H9 (cell line): ENCODE measurements at regions not wholly inside any gene's neighbourhood (a gene's known extent, or its start where the extent isn't known, plus 50 kb on each side); places are given as distances from the start of the nearest gene placed in this dataset.

Source experiments
- DNase-seq: peaks from one replicate; pipeline ENCODE4 v3.0.0-alpha.2; 2017
- H2AFZ ChIP-seq: one replicate; pipeline ENCODE4 v1.6.1; 2013; ENCODE audit warnings: mild to moderate bottlenecking, low read length, control low read depth, moderate library complexity
- H2AK5ac ChIP-seq: 2 replicates; pipeline ENCODE4 v1.6.1; 2013; ENCODE audit warnings: low read length, control low read depth, mixed read lengths; ENCODE audit not compliant: insufficient read length
- H2BK120ac ChIP-seq: one replicate; pipeline ENCODE4 v1.6.1; 2013; ENCODE audit warnings: low read depth, mild to moderate bottlenecking, low read length, control low read depth, inconsistent platforms; ENCODE audit not compliant: poor library complexity, severe bottlenecking
- H2BK12ac ChIP-seq: 2 replicates; pipeline ENCODE4 v1.6.1; 2013; ENCODE audit warnings: low read length, control low read depth, mixed read lengths, low read depth; ENCODE audit not compliant: insufficient read length
- H2BK15ac ChIP-seq: 2 replicates; pipeline ENCODE4 v1.6.1; 2013; ENCODE audit warnings: low read depth, low read length, control low read depth
- H2BK20ac ChIP-seq: one replicate; pipeline ENCODE4 v1.6.1; 2013; ENCODE audit warnings: low read depth, mild to moderate bottlenecking, low read length, control low read depth, inconsistent platforms; ENCODE audit not compliant: poor library complexity, severe bottlenecking
- H2BK5ac ChIP-seq: 2 replicates; pipeline ENCODE4 v1.6.1; 2013; ENCODE audit warnings: low read length, control low read depth, mixed read lengths; ENCODE audit not compliant: insufficient read length
- H3K14ac ChIP-seq: 2 replicates; pipeline ENCODE4 v1.6.1; 2013; ENCODE audit warnings: low read length, control low read depth; ENCODE audit not compliant: insufficient read depth
- H3K18ac ChIP-seq: 2 replicates; pipeline ENCODE4 v1.6.1; 2013; ENCODE audit warnings: low read depth, mild to moderate bottlenecking, mixed read lengths, low read length, control low read depth; ENCODE audit not compliant: insufficient read length
- H3K23ac ChIP-seq: 2 replicates; pipeline ENCODE4 v1.6.1; 2013; ENCODE audit warnings: low read length, control low read depth, mixed read lengths, low read depth; ENCODE audit not compliant: insufficient read length
- H3K23me2 ChIP-seq: 2 replicates; pipeline ENCODE4 v1.6.1; 2013; ENCODE audit warnings: low read depth, mild to moderate bottlenecking, mixed read lengths, low read length, control low read depth; ENCODE audit not compliant: insufficient read length, poor library complexity, severe bottlenecking
- H3K27ac ChIP-seq: 2 replicates; pipeline ENCODE4 v1.5.1; 2013; ENCODE audit warnings: low read length, control low read depth, mixed read lengths, low read depth; ENCODE audit not compliant: insufficient read length
- H3K27me3 ChIP-seq: 2 replicates; pipeline ENCODE4 v1.6.1; 2013; ENCODE audit warnings: low read length, control low read depth, inconsistent platforms; ENCODE audit not compliant: insufficient read depth
- H3K4ac ChIP-seq: 2 replicates; pipeline ENCODE4 v1.6.1; 2013; ENCODE audit warnings: low read depth, mild to moderate bottlenecking, control low read depth, inconsistent platforms, low read length, moderate library complexity
- H3K4me1 ChIP-seq: 2 replicates; pipeline ENCODE4 v1.6.1; 2013; ENCODE audit warnings: low read length, control low read depth, inconsistent platforms; ENCODE audit not compliant: insufficient read depth
- H3K4me2 ChIP-seq: 2 replicates; pipeline ENCODE4 v1.6.1; 2013; ENCODE audit warnings: low read length, control low read depth, mixed read lengths; ENCODE audit not compliant: insufficient read length, insufficient read depth
- H3K56ac ChIP-seq: 2 replicates; pipeline ENCODE4 v1.6.1; 2013; ENCODE audit warnings: low read depth, mild to moderate bottlenecking, mixed read lengths, low read length, control low read depth; ENCODE audit not compliant: insufficient read length
- H3K79me1 ChIP-seq: 2 replicates; pipeline ENCODE4 v1.6.1; 2013; ENCODE audit warnings: low read depth, mild to moderate bottlenecking, moderate library complexity, low read length, control low read depth, inconsistent platforms; ENCODE audit not compliant: insufficient read depth, poor library complexity, severe bottlenecking
- H3K79me2 ChIP-seq: 2 replicates; pipeline ENCODE4 v1.6.1; 2013; ENCODE audit warnings: low read length, control low read depth, inconsistent platforms; ENCODE audit not compliant: insufficient read depth
- H3K9ac ChIP-seq: 2 replicates; pipeline ENCODE4 v1.6.1; 2013; ENCODE audit warnings: low read length, control low read depth, mixed read lengths; ENCODE audit not compliant: insufficient read length; ENCODE audit errors: extremely low read depth
- H3K9me3 ChIP-seq: one replicate; pipeline ENCODE4 v1.6.1; 2013; ENCODE audit warnings: low read depth, low read length, inconsistent platforms; ENCODE audit not compliant: control insufficient read depth
- H3T11ph ChIP-seq: one replicate; pipeline ENCODE4 v1.6.1; 2013; ENCODE audit warnings: mild to moderate bottlenecking, low read length, control low read depth, inconsistent platforms
- H4K20me1 ChIP-seq: one replicate; pipeline ENCODE4 v1.6.1; 2013; ENCODE audit not compliant: control insufficient read depth, insufficient read length, insufficient read depth
- H4K5ac ChIP-seq: 2 replicates; pipeline ENCODE4 v1.6.1; 2013; ENCODE audit warnings: low read depth, mild to moderate bottlenecking, mixed read lengths, low read length, control low read depth; ENCODE audit not compliant: insufficient read length
- H4K8ac ChIP-seq: replicated peaks from 2 replicates; pipeline ENCODE4 v1.6.1; 2013; ENCODE audit warnings: low read length, control low read depth, mixed read lengths, low read depth; ENCODE audit not compliant: insufficient read length
- H4K91ac ChIP-seq: 2 replicates; pipeline ENCODE4 v1.6.1; 2013; ENCODE audit warnings: low read depth, mild to moderate bottlenecking, moderate library complexity, mixed read lengths, low read length, control low read depth; ENCODE audit not compliant: insufficient read length
- H3K27ac Mint-ChIP-seq, 3 experiments: 2 replicates in 2 of 3; 3 replicates in 1 of 3; pipeline ENCODE4 v1.8.0; 2020 to 2021; ENCODE audit warnings: mixed read lengths in 3 of 3, mild to moderate bottlenecking in 1 of 3, moderate library complexity in 1 of 3
- H3K27me3 Mint-ChIP-seq: 2 replicates; pipeline ENCODE4 v1.8.0; 2021; ENCODE audit warnings: low read depth, mild to moderate bottlenecking, moderate library complexity, mixed read lengths
- H3K36me3 Mint-ChIP-seq, 3 experiments: 2 replicates in 2 of 3; 3 replicates in 1 of 3; pipeline ENCODE4 v1.8.0; 2020 to 2021; ENCODE audit warnings: low read depth in 3 of 3, mixed read lengths in 3 of 3; ENCODE audit not compliant: insufficient read depth in 1 of 3
- H3K4me1 Mint-ChIP-seq, 2 experiments: 2 replicates each; pipeline ENCODE4 v1.8.0; 2020; ENCODE audit warnings: mixed read lengths in 2 of 2
- H3K4me3 Mint-ChIP-seq, 2 experiments: 2 replicates in 1 of 2; 3 replicates in 1 of 2; pipeline ENCODE4 v1.8.0; 2020 to 2021; ENCODE audit warnings: mild to moderate bottlenecking in 2 of 2, mixed read lengths in 2 of 2, moderate library complexity in 1 of 2
- H3K9me3 Mint-ChIP-seq, 2 experiments: 2 replicates in 1 of 2; 3 replicates in 1 of 2; pipeline ENCODE4 v1.8.0; 2020; ENCODE audit warnings: mild to moderate bottlenecking in 2 of 2, mixed read lengths in 2 of 2, moderate library complexity in 1 of 2
- WGBS: extraction: QIAGEN DNeasy Blood & Tissue Kit; methylation state at CpG from one replicate; pipeline ENCODE4 v1.1.7; 2013; ENCODE audit warnings: missing lambda C conversion rate, low lambda C conversion rate, mixed read lengths; ENCODE audit not compliant: insufficient read length; ENCODE audit errors: extremely low coverage; 5-methylcytosine and 5-hydroxymethylcytosine counted together
- TF ChIP-seq, protein P1 (sequence below): fragments of 200-600 bp; sonication (generic); conservative IDR thresholded peaks from 3 replicates; pipeline ENCODE4 v1.8.0; 2021; ENCODE audit warnings: antibody characterized with exemption, mild to moderate bottlenecking

DNA sequence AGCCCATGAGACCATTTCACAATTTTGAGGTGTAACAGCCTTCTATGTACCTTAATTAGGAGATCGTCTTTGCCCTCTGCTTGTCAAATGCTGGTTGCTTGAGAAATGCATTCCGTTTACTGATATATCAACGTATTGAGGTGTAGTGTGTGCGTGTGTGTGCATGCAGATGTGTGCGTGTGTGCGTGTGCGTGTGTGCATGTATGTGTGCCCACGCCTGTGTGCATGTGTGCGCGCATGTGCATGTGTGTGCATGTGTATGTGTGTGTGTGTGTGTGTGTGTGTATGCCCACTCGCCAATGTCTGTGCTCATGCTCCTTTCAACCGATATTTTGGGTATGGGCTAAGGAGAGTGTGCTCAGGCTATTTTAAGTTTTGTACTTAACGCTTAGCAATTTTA, 81.5 kb upstream of the ZFHX3 start:
- no peaks in the 10 kb centered on the region for H3K9me3 ChIP-seq
- no peak overlapping the region for H3T11ph ChIP-seq
- H4K20me1 ChIP-seq: no peaks in the 10 kb centered on the region
- TF ChIP-seq, protein P1, sequence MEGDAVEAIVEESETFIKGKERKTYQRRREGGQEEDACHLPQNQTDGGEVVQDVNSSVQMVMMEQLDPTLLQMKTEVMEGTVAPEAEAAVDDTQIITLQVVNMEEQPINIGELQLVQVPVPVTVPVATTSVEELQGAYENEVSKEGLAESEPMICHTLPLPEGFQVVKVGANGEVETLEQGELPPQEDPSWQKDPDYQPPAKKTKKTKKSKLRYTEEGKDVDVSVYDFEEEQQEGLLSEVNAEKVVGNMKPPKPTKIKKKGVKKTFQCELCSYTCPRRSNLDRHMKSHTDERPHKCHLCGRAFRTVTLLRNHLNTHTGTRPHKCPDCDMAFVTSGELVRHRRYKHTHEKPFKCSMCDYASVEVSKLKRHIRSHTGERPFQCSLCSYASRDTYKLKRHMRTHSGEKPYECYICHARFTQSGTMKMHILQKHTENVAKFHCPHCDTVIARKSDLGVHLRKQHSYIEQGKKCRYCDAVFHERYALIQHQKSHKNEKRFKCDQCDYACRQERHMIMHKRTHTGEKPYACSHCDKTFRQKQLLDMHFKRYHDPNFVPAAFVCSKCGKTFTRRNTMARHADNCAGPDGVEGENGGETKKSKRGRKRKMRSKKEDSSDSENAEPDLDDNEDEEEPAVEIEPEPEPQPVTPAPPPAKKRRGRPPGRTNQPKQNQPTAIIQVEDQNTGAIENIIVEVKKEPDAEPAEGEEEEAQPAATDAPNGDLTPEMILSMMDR: no peak
- H3K14ac ChIP-seq: no peak overlapping the region
- no peak overlapping the region for H2BK120ac ChIP-seq
- H2AFZ ChIP-seq: no peak overlapping the region
- no peak overlapping the region for H3K18ac ChIP-seq
- H2BK20ac ChIP-seq: no peak overlapping the region
- Mint-ChIP-seq H3K4me3 (no peak overlapping the region), H3K27ac (no peak overlapping the region), H3K36me3 (no peaks in the 10 kb centered on the region; a peak in 1 of 7 replicates), H3K9me3 (peaks cover 0 to 8% of the 10 kb centered on the region in 2 experiments; a peak in 1 of 5 replicates), H3K27me3 (peaks cover 82% of the 10 kb centered on the region), H3K4me1 (peaks cover 4 to 6% of the 10 kb centered on the region in 2 experiments; a peak in 2 of 4 replicates)
- no peak overlapping the region for H3K23ac ChIP-seq
- H4K8ac ChIP-seq: no peak overlapping the region
- H3K79me2 ChIP-seq: no peaks in the 10 kb centered on the region
- H2BK5ac ChIP-seq: no peak overlapping the region
- no peaks in the 10 kb centered on the region for H3K27me3 ChIP-seq
- no peak overlapping the region for H3K56ac ChIP-seq
- no peaks in the 10 kb centered on the region for H3K4me1 ChIP-seq
- H3K4me2 ChIP-seq: no peak overlapping the region
- WGBS: no CpG with 5 or more reads among the region's 13 CpGs
- no peak overlapping the region for H3K27ac ChIP-seq
- no peak overlapping the region for H3K4ac ChIP-seq
- no peak overlapping the region for H2BK12ac ChIP-seq
- no peak overlapping the region for H3K9ac ChIP-seq
- H4K5ac ChIP-seq: no peak overlapping the region
- no peaks in the 10 kb centered on the region for H3K79me1 ChIP-seq
- no peaks in the 10 kb centered on the region for H3K23me2 ChIP-seq
- H2AK5ac ChIP-seq: no peak overlapping the region
- H2BK15ac ChIP-seq: no peak overlapping the region
- H4K91ac ChIP-seq: no peak overlapping the region
- no peak for DNase-seq
